Panc1 (cell line): ENCODE measurements at regions not wholly inside any gene's neighbourhood (a gene's known extent, or its start where the extent isn't known, plus 50 kb on each side); places are given as distances from the start of the nearest gene placed in this dataset.

Experiments used
- ATAC-seq: fragments of 200-7000 bp; cut with Tn5 transposase; 2 replicates; pipeline ENCODE4 v1.9.1; 2020; ENCODE audit warnings: mild to moderate bottlenecking, moderate library complexity
- BruUV-seq: library from RNA; stranded (reverse); fragments of 400-500 nt; replicated peaks from 2 replicates; lab custom pipeline; 2021; lab: Mats Ljungman, UMichigan
- CTCF ChIA-PET: fragments of 300-600 bp; sonication (Branson Sonifier 250); formaldehyde crosslinking; loops from one replicate; lab custom pipeline; 2022; ENCODE audit warnings: antibody characterized with exemption; lab: Charles Lee
- POLR2A ChIA-PET: fragments of 300-600 bp; sonication (Branson Sonifier 250); formaldehyde crosslinking; loops from one replicate; lab custom pipeline; 2022; ENCODE audit warnings: antibody characterized with exemption; lab: Charles Lee
- DNase-seq: peaks from one replicate; pipeline ENCODE4 v3.0.0-alpha.2; 2010; ENCODE audit warnings: low read depth, low spot score
- H3K27ac ChIP-seq: 2 replicates; pipeline ENCODE4 v1.5.1; 2011; ENCODE audit warnings: mild to moderate bottlenecking, low read length, inconsistent platforms
- H3K27me3 ChIP-seq: fragments of 200-500 bp; sonication (Bioruptor generic); 2 replicates; pipeline ENCODE4 v1.6.0; 2014; ENCODE audit warnings: low read length, inconsistent platforms; ENCODE audit not compliant: control insufficient read depth, insufficient read depth
- H3K36me3 ChIP-seq: fragments of 200-500 bp; sonication (Bioruptor generic); 2 replicates; pipeline ENCODE4 v1.5.1; 2014; ENCODE audit warnings: inconsistent platforms, mild to moderate bottlenecking, low read length, moderate library complexity; ENCODE audit not compliant: control insufficient read depth, insufficient read depth
- H3K4me1 ChIP-seq: 2 replicates; pipeline ENCODE4 v1.5.1; 2011; ENCODE audit warnings: inconsistent platforms, mild to moderate bottlenecking, low read length, moderate library complexity; ENCODE audit not compliant: control insufficient read depth, insufficient read depth
- H3K4me3 ChIP-seq, 2 experiments: 2 replicates each; pipeline ENCODE4 v1.5.1; 2011 to 2012; ENCODE audit warnings: low read depth in 2 of 2, low read length in 2 of 2, mild to moderate bottlenecking in 2 of 2, inconsistent platforms in 1 of 2, moderate library complexity in 1 of 2
- H3K9me3 ChIP-seq: fragments of 200-500 bp; sonication (Bioruptor generic); 2 replicates; pipeline ENCODE4 v1.5.1; 2014; ENCODE audit warnings: low read depth, mild to moderate bottlenecking, inconsistent platforms, low read length, moderate library complexity; ENCODE audit not compliant: control insufficient read depth, insufficient read depth
- POLR2AphosphoS5 ChIP-seq: IDR thresholded peaks from 2 replicates; pipeline ENCODE4 v1.6.1; 2012; ENCODE audit warnings: mild to moderate bottlenecking, low read depth, low read length, moderate library complexity
- SIN3A ChIP-seq: IDR thresholded peaks from 2 replicates; pipeline ENCODE4 v1.6.1; 2012; ENCODE audit warnings: low read depth, mild to moderate bottlenecking, low read length, moderate library complexity, borderline replicate concordance; ENCODE audit not compliant: insufficient read depth
- TCF7L2 ChIP-seq: IDR thresholded peaks from 2 replicates; pipeline ENCODE4 v1.6.1; 2011; ENCODE audit warnings: mild to moderate bottlenecking, low read depth, low read length, inconsistent platforms
- in situ Hi-C: cut with HindIII; loops from 2 replicates; pipeline ENCODE4 v1.10.0; 2016; ENCODE audit warnings: low sequenced_read_pairs, low pct_unique_long_range_greater_than_20kb
- intact Hi-C: fragments of 100-400 bp; cut with micrococcal nuclease; formaldehyde crosslinking; loops from one replicate; pipeline ENCODE4 v1.10.0; 2022; ENCODE audit not compliant: unreplicated experiment
- TF ChIP-seq, protein P1 (sequence below): fragments of 450-650 bp; IDR thresholded peaks from 2 replicates; pipeline ENCODE4 v1.5.1; 2017; ENCODE audit warnings: mild to moderate bottlenecking
- TF ChIP-seq, protein P2 (sequence below), 2 experiments: IDR thresholded peaks; 2 replicates each; pipeline ENCODE4 v1.6.1; 2011 to 2012; ENCODE audit warnings: low read depth in 2 of 2, control low read depth in 1 of 2, low read length in 1 of 2, mild to moderate bottlenecking in 1 of 2, moderate library complexity in 1 of 2; ENCODE audit not compliant: insufficient read depth in 1 of 2

DNA sequence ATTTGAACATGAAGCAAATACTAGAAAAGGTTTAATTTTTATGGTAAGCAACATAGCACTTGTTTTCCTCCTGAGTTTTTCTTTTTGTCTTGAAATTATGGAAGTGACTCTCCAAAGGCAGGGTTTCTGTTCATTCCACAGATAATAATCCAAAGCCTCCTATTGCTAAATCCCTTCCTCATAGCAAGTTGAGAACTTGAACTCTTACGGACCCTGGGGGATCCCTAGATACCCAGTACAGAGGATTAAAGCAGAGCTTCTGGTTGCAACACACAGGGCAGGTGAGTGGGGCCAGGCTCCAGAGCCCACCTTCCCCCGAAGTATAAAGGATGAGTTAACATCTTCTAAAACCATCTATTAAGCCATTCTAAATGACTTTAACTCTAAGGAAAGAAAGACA lies 294.1 kb downstream of the RMST start:
- BruUV-seq: no TSS peak
- POLR2A ChIA-PET: no interaction called here

DNA sequence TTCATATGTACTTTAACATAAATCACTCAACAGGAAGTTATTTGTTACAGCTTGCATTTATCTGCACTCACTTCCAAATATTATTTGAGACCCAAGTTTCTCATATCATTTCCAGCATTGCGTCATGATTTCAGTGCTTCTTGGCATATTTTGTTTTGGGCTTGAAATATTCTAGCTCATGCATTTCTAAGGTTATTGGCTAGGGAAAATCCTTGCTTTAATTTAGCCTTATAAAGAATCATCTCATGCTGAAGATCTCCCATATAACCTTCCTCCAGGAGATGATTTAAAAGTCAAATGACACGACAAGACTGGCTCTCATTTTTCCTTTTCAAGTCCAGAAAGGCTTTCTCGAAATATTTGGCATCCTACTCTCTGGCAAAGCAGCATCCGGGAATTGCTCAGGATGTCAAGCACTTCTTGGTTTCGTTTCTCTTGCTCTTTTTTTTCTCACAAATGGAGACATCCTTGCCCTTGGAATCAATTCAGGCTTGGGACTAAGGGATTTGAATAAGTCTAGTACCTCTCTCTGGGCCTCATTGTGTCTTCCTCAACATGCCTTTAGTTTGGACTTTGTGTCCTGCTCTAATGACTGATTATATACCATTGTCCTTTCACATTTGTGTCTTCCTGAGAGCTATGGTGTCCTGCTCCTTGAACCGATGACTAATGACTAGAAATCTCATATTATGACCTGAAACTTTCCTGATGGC lies 295.0 kb downstream of the RMST start:
- intact Hi-C loops: no loop called here
- ATAC-seq: no peak
- no peak for TF ChIP-seq TCF7L2
- TF ChIP-seq, protein P1, sequence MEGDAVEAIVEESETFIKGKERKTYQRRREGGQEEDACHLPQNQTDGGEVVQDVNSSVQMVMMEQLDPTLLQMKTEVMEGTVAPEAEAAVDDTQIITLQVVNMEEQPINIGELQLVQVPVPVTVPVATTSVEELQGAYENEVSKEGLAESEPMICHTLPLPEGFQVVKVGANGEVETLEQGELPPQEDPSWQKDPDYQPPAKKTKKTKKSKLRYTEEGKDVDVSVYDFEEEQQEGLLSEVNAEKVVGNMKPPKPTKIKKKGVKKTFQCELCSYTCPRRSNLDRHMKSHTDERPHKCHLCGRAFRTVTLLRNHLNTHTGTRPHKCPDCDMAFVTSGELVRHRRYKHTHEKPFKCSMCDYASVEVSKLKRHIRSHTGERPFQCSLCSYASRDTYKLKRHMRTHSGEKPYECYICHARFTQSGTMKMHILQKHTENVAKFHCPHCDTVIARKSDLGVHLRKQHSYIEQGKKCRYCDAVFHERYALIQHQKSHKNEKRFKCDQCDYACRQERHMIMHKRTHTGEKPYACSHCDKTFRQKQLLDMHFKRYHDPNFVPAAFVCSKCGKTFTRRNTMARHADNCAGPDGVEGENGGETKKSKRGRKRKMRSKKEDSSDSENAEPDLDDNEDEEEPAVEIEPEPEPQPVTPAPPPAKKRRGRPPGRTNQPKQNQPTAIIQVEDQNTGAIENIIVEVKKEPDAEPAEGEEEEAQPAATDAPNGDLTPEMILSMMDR: no peak
- TF ChIP-seq, protein P2, sequence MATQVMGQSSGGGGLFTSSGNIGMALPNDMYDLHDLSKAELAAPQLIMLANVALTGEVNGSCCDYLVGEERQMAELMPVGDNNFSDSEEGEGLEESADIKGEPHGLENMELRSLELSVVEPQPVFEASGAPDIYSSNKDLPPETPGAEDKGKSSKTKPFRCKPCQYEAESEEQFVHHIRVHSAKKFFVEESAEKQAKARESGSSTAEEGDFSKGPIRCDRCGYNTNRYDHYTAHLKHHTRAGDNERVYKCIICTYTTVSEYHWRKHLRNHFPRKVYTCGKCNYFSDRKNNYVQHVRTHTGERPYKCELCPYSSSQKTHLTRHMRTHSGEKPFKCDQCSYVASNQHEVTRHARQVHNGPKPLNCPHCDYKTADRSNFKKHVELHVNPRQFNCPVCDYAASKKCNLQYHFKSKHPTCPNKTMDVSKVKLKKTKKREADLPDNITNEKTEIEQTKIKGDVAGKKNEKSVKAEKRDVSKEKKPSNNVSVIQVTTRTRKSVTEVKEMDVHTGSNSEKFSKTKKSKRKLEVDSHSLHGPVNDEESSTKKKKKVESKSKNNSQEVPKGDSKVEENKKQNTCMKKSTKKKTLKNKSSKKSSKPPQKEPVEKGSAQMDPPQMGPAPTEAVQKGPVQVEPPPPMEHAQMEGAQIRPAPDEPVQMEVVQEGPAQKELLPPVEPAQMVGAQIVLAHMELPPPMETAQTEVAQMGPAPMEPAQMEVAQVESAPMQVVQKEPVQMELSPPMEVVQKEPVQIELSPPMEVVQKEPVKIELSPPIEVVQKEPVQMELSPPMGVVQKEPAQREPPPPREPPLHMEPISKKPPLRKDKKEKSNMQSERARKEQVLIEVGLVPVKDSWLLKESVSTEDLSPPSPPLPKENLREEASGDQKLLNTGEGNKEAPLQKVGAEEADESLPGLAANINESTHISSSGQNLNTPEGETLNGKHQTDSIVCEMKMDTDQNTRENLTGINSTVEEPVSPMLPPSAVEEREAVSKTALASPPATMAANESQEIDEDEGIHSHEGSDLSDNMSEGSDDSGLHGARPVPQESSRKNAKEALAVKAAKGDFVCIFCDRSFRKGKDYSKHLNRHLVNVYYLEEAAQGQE (IDR thresholded peaks at IDR 0.05; ENCODE audit: insufficient read depth in 1 of 2, low read depth in 2 of 2, low read length in 1 of 2): no peak
- TF ChIP-seq SIN3A: no peak
- no peak for TF ChIP-seq POLR2AphosphoS5
- no TSS peak for BruUV-seq
- POLR2A ChIA-PET: no interaction called here
- Histone ChIP-seq H3K9me3 (no peaks in the 10 kb centered on the region; the same call in 1 of the 2 replicates), H3K27me3 (no peaks in the 10 kb centered on the region), H3K4me3 (no peak overlapping the region), H3K27ac (no peak overlapping the region), H3K36me3 (no peaks in the 10 kb centered on the region), H3K4me1 (no peaks in the 10 kb centered on the region)
- in situ Hi-C loops: no loop called here
- CTCF ChIA-PET: no interaction called here
- DNase-seq: no peak

More for the DNA sequence above, 294.1 kb downstream of the RMST start:
- ATAC-seq: no peak
- Histone ChIP-seq H3K4me3 (no peak overlapping the region), H3K9me3 (no peaks in the 10 kb centered on the region), H3K36me3 (no peaks in the 10 kb centered on the region), H3K4me1 (no peaks in the 10 kb centered on the region), H3K27ac (no peak overlapping the region), H3K27me3 (no peaks in the 10 kb centered on the region)
- TF ChIP-seq, protein P1: no peak
- TF ChIP-seq POLR2AphosphoS5 (no peak), SIN3A (no peak), TCF7L2 (no peak)
- TF ChIP-seq, protein P2 (IDR thresholded peaks at IDR 0.05; ENCODE audit: insufficient read depth in 1 of 2, low read depth in 2 of 2, low read length in 1 of 2): no peak
- CTCF ChIA-PET: no interaction called here
- intact Hi-C loops (no loop called here), in situ Hi-C loops (no loop called here)
- DNase-seq: no peak
